GM21723 (cell line): ENCODE measurements at regions not wholly inside any gene's neighbourhood (a gene's known extent, or its start where the extent isn't known, plus 50 kb on each side); places are given as distances from the start of the nearest gene placed in this dataset.
"Not testable (repeated sequence)": the region's sequence is repeated elsewhere in the genome, so short reads cannot be mapped to it uniquely, and the experiment has no call there.

Source experiments
- ATAC-seq: cut with Tn5 transposase; IDR thresholded peaks from one replicate; pipeline ENCODE4 v1.9.1; 2021; ENCODE audit warnings: mild to moderate bottlenecking, moderate library complexity; ENCODE audit not compliant: unreplicated experiment

DNA sequence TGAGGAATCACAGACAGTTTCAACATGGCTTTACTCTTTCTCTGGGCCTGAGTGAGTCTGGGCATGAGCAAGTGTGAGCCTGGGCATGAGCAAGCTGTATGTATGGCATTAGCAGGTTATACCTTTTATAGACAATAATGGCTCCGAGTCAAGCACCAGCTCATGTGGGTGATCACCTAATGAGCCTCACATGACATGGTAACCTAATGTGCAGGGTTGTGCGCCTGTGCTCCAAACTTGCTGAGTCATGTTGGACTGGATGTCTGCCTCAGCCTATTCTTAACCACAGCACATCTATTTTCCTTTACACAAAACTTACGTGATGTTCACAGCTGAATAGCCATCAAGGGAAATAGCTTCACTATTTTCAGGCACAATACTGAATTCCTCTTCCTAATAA, 236.2 kb upstream of the NRIP1 start:
- no peak for ATAC-seq

- ATAC-seq: no peak
Observed at GRCh38 chr21:15301736-15302135, 236.9 kb upstream of the NRIP1 start.

DNA sequence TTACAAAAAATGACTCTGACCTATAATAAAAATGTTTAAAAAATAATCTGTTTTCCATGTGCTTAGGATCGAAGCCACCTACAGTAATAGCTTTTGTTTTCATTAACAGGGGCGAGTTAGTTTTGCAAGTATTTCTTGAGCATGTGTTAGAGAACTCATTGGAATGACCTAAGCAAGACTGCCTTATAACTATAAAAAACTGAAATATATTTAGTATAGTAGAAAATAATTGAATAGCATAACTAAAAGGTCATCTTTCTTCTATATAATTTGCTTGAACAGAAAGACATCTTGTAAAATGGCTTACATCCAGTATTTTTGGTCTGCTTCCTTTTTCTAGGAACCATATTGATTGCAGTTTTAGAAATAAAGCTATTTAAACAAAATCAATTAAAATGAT, 241.5 kb upstream of the NRIP1 start:
- ATAC-seq: no peak

DNA sequence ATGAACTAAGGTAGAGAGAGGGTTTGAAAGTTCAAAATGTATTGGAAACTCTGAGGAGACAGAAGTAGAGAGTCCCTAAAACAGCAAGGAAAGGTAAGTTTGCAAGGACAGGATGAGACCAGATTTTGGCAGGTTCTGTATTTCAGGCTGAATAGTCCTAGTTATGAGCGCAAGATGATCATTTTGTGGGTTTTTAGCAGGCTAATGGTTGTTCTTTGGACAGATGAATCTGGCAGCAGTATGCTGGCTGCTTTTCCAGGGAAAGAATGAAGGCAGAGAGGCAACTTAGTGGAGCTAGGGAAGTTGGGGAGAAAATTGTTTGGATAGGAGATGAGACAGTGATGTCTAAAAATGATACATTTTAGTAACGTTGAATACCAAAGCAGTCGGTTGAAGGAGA, 243.5 kb upstream of the NRIP1 start:
- ATAC-seq: no peak

DNA sequence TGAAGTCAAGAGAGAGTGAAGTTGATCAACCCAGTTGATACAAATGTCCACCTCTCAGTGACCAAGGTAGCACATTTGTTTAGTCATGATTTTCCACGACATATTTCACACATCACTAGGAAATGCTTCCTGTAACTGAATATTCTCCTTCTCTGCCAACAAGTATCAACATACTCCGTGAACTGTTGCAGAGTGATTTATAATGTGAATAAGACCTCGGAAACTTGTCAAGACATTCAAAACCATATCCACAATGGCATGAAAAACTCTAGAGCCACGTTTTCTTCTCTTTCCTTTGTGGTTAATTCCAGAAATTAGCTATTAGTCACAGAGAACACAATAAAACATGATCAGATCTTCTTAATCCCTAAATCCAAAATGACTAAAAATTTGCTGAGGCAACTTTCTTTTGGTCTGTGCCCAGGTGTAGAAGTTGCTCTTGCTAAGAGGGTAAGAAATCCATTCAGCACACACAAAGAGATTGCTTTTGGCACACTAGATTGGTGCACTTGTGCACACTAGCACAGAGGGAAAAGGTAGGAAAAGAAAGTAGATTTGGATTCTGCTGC, 244.3 kb upstream of the NRIP1 start:
- ATAC-seq: no peak

DNA sequence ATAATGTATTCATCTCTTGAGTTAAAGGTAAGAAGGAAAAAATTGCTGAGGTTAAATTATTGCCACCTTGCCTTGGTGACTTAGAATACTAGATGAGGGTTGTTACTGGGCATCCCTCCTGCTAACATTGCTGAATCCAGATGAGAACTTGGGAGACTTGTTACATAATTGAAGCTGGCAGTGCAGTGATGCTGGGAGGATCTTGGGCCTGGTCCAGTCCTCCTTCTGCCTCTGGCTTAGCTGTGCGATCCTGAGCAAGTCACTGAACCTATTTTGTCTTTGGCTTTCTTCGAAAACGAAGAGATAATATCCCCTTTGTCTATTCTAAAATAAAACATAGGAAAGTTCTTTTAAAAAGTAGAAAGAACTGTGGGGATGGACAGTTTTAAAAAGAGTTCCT, 244.9 kb upstream of the NRIP1 start:
- ATAC-seq: no peak

GRCh38 chr21:15311510-15311909, 246.7 kb upstream of the NRIP1 start:
- ATAC-seq: no peak

- not testable (repeated sequence) for ATAC-seq
Observed at GRCh38 chr21:15317034-15317433, 252.2 kb upstream of the NRIP1 start.

DNA sequence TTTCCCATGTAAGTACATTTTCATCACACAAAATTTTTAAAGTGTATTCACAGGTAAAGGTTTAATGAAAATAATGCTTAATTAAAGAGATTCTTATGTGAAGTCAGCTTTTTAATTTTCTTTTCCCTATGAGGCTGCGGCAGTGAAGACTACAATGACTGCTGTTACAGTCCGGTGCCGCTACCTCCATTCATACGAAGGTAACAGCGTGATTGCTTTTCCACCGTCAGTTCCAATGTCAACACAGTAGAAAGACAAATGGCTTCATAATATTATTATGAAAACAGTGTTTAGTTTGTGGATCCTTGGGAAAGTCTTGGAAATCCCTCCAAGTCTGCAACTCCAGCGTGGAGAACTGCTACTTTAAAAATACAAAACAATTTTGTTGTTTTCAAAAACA, 254.9 kb upstream of the NRIP1 start:
- no peak for ATAC-seq

GRCh38 chr21:15324542-15324941, 259.7 kb upstream of the NRIP1 start:
- ATAC-seq: no peak

DNA sequence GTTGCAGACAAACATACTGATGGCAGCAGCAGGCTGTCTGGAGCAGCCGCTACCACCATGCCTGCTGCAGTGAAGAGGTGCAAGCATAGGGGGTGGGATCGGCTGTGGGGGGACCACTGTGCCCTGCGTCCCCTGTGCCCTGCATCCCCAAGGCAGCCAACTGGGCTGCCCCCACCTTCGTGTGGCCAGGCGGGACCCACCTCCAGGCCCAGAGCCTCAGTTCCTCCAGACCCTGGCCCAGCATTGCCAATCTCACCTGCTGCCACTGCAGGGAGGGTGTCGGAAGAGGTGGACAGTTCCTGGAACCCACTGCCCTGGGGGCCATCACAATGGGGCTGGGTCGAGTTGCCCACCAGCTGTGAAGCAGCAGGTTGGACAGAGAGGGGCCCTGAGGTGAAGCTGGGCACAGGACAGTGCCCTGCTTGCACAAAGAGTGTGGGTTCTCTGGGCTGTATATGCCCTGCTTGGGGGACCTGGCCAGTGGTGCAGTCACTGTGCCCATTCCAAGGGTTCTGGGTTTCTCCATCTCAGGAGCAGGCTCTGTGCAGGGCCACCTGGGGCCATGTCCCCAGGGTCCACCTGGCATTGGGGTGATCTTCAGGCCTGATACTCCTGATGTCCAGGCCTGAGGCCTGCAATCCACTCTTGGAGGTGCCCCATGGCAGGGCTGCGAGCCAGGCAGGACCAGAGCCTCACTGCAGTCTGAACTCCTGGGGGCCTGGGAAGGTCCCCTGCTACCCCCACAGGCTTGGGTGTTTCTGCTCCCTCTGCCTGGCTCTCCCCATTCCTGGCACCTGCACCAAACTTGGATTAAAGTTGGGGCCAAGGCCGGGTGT, 261.4 kb upstream of the NRIP1 start:
- no peak for ATAC-seq

DNA sequence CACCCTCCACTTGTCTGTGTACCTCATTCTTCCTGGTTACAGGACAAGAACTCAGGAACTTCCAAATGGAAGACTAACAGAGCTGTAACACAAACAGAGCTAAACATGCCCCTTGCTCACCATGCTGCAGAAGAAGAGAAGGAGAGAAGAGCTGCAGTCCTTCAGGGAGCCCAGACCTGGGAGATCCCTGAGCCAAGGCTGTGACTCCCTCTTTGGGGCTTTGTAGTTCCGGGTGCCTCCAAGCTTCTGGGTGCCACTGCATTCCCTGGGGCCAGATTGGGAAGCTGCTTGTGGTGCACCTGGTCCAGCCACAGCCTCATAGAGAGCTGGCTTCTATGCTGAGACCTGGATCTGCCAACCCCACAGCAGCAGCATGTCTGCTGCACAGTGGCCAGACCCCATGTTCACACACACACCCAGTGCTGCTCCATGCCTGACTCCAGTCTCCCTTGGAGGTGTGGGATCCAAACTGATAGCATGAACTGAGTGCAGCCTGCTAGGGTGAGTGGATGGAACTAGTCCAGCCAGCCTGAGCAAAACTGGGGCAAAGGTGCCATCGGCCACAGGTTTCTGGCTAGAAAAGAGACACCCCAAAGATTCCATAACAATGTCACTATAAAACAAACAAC, 263.0 kb upstream of the NRIP1 start:
- no peak for ATAC-seq

DNA sequence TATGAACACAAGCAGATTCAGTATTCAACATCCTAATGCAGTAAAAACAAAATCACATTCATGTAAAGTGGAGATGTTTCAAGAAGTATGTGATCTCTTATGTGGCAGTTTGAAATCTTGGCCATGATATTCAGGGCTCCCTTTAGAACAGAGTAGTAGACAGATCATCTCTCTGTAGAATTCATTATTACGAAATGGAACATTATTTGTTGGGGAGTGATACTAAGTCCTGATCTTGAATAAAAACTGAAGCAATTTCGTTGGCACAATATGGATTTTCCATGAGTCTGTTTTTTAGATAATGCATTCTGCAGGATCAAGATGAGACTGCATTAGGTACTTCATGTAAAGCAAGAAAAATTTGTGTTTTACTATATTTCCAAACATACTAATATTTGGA, 264.4 kb upstream of the NRIP1 start:
- ATAC-seq: no peak

GRCh38 chr21:15330872-15331271, 266.1 kb upstream of the NRIP1 start:
- no peak for ATAC-seq

GRCh38 chr21:15332572-15332971, 267.8 kb upstream of the NRIP1 start:
- no peak for ATAC-seq

DNA sequence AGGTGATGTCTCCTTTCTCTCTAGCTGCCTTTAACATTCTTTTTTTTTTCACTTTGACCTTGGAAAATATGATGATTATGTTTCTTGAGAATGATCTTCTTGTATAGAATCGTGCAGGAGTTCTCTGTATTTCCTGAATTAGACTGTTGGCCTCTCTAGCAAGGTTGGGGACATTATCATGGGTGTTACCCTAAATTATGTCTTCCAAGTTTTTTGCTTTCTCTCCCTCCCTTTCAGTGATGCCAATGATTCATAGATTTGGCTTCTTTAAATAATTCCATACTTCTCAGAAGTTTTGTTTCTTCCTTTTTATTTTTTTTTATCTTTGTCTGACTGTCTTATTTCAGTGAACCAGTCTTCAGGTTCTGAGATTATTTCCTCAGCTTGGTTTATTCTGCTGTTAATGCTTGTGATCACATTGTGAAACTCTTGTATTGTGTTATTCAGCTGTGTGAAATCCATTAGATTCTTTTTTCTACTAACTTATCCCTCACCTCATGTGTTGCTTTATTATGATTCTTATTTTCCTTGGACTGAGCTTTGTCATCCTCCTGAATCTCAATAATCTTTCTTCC, 268.4 kb upstream of the NRIP1 start:
- ATAC-seq: no peak

DNA sequence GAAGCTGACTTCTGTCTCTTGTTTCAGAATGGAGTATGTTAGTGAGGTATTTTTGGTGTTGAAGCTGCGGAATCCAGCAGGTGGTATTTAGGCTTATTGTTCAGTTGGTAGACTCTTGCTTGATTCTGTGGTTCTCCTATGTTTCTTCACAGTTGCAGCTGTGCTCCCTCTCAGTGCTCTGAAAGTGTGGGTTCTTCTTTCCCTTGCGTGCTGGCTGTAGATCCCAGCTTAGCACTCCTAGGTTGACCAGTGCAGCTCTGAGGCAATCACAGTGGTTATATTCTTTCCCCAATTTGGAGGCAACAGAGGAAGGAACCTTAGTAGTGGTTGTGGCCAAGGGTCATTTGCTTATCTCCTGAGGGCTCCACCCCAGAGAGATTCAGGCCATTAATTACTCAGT, 269.2 kb upstream of the NRIP1 start:
- no peak for ATAC-seq

DNA sequence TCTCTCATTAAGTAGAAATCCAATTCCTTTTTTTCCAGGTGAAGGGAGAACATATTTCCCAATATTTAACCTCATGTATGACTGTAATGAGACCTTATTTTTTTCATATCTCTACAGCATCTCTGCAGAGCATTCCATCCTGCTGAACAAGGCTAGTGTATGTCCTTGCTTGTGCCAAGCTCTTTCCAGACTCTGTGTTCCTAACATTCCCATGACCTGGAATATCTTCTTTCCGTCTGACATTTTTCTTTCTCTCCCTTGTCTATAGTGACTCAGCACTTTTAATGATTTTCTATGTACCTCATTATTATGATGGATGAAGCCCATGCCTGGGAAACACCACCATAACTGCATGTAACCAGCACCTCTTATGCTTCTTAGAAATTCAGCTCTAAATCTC, 278.3 kb upstream of the NRIP1 start:
- ATAC-seq: no peak

DNA sequence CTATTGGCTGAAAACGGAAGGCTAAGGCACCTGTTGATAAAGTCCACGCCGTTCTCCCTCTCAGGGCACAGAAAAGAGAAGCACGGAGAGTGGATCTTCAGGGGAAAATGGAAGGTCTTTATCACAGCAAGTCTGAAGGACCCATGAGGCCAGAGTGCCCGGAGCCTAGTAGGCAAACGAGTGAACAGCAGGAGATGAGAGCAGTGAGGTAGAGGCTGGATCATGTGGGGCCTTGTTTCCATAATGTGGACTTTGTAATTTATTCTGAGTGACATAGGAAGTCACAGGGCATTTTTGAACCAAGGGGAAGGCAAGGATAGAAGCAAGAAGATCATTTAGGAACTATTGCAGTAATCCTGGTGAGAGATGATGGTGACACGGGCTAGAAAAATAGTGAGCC, 287.2 kb upstream of the NRIP1 start:
- ATAC-seq: no peak

DNA sequence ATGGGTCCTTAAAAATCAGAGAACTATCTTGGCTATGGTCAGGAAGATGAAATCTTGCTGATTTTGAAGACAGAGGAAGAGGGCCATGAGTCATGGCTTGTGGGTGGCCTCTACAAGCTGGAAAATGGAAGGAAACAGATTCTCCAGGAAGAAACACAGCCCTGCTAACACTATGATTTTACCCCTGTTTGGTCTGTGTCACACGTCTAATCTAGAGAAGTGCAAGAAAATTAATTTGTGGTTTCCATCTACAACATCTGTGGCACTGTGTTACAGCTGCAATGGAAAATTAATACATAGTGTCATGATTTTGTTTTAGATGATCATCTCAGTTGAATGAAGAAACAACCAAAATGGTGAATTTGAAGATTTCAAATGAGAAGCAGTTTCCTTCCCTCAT, 288.7 kb upstream of the NRIP1 start:
- ATAC-seq: no peak

- no peak for ATAC-seq
Observed at GRCh38 chr21:15354516-15354915, 289.7 kb upstream of the NRIP1 start.

- no peak for ATAC-seq
Observed at GRCh38 chr21:15355066-15355465, 290.3 kb upstream of the NRIP1 start.
